Stimulated activated CD8-positive, alpha-beta memory T cell treated with anti-CD3 and anti-CD28 coated beads, Interleukin-12 subunit alpha, Interleukin-12 subunit beta, amount 100 ng/mL, for 24 hours (primary cell): ENCODE measurements at regions not wholly inside any gene's neighbourhood (a gene's known extent, or its start where the extent isn't known, plus 50 kb on each side); places are given as distances from the start of the nearest gene placed in this dataset.
"Not testable (repeated sequence)": the region's sequence is repeated elsewhere in the genome, so short reads cannot be mapped to it uniquely, and the experiment has no call there.

ENCODE experiments used
- DNase-seq: peaks from one replicate; pipeline ENCODE4 v3.0.0-alpha.2; 2020; ENCODE audit errors: extremely low read depth

- not testable (repeated sequence) for DNase-seq
Measured at GRCh38 chr15:77896147-77897112, 181.1 kb downstream of the TBC1D2B start.

GRCh38 chr15:77895742-77896141 lies 181.8 kb downstream of the TBC1D2B start:
- DNase-seq: no peak

- not testable (repeated sequence) for DNase-seq
Measured at GRCh38 chr15:77895145-77895544, 182.4 kb downstream of the TBC1D2B start.

- not testable (repeated sequence) for DNase-seq
Measured at GRCh38 chr15:77893671-77894640, 183.6 kb downstream of the TBC1D2B start.

GRCh38 chr15:77893246-77893645 lies 184.3 kb downstream of the TBC1D2B start:
- not testable (repeated sequence) for DNase-seq

GRCh38 chr15:77892335-77892734 lies 185.2 kb downstream of the TBC1D2B start:
- no peak for DNase-seq

- DNase-seq: not testable (repeated sequence)
Measured at GRCh38 chr15:77891862-77892261, 185.6 kb downstream of the TBC1D2B start.

GRCh38 chr15:77890911-77891801 lies 186.4 kb downstream of the TBC1D2B start:
- not testable (repeated sequence) for DNase-seq

GRCh38 chr15:77889828-77890725 lies 187.4 kb downstream of the TBC1D2B start:
- not testable (repeated sequence) for DNase-seq

- DNase-seq: no peak
Measured at GRCh38 chr15:77889009-77889806, 188.3 kb downstream of the TBC1D2B start.

GRCh38 chr15:77887563-77888429 lies 189.7 kb downstream of the TBC1D2B start:
- DNase-seq: not testable (repeated sequence)

- no peak for DNase-seq
Measured at GRCh38 chr15:77886805-77887448, 190.6 kb downstream of the TBC1D2B start.

- DNase-seq: not testable (repeated sequence)
Measured at GRCh38 chr15:77885877-77886500, 191.5 kb downstream of the TBC1D2B start.

GRCh38 chr15:77883012-77883411 lies 194.5 kb downstream of the TBC1D2B start:
- DNase-seq: not testable (repeated sequence)

- no peak for DNase-seq
Measured at GRCh38 chr15:77881950-77882349, 195.6 kb downstream of the TBC1D2B start.

- DNase-seq: not testable (repeated sequence)
Measured at GRCh38 chr15:77881535-77881934, 196.0 kb downstream of the TBC1D2B start.

GRCh38 chr15:77879466-77879865 lies 198.0 kb downstream of the TBC1D2B start:
- DNase-seq: not testable (repeated sequence)
